HepG2 (cell line): ENCODE measurements at regions not wholly inside any gene's neighbourhood (a gene's known extent, or its start where the extent isn't known, plus 50 kb on each side); places are given as distances from the start of the nearest gene placed in this dataset.

Experiments used
- ATAC-seq: fragments of 200-7000 bp; cut with Tn5 transposase; 3 replicates; pipeline ENCODE4 v1.9.1; 2020; ENCODE audit warnings: mild to moderate bottlenecking, moderate library complexity
- BruUV-seq: library from RNA; stranded (reverse); fragments of 400-500 nt; replicated peaks from 2 replicates; lab custom pipeline; 2021; lab: Mats Ljungman, UMichigan
- CTCF ChIA-PET: fragments of 300-600 bp; formaldehyde crosslinking; extraction: SDS; loops from one replicate; lab custom pipeline; 2021; ENCODE audit warnings: low total read pairs, inconsistent platforms, low intra/inter-chr PET ratio; lab: Yijun Ruan, JAX
- POLR2A ChIA-PET: fragments of 350-600 bp; sonication (Branson Sonifier 250); formaldehyde crosslinking; loops from one replicate; lab custom pipeline; 2020; ENCODE audit warnings: antibody characterized with exemption, inconsistent platforms; lab: Yijun Ruan, JAX
- DNase-seq: peaks from one replicate; pipeline ENCODE4 v3.0.0-alpha.2; 2015; ENCODE audit warnings: low spot score
- FAIRE-seq: peaks from 3 replicates; lab custom pipeline; 2011; peaks lifted over from hg19 to GRCh38; lab: Jason Lieb, UNC
- H2AFZ ChIP-seq: one replicate; pipeline ENCODE4 v1.6.1; 2011; ENCODE audit warnings: low read length, inconsistent platforms
- H3K27ac ChIP-seq: fragments of 300-600 bp; 3 replicates; pipeline ENCODE4 v1.8.0; 2011; ENCODE audit warnings: mixed run types, mild to moderate bottlenecking, mixed read lengths, low read length, inconsistent platforms; ENCODE audit not compliant: insufficient read depth; ENCODE audit errors: extremely low read length
- H3K27me3 ChIP-seq, 2 experiments: fragments of 200-600 bp in 1 of 2; 2 replicates in 1 of 2; 3 replicates in 1 of 2; pipeline versions ENCODE4 v1.6.0 to v1.8.0; 2011; ENCODE audit warnings: low read length in 2 of 2, mild to moderate bottlenecking in 2 of 2, moderate library complexity in 2 of 2, inconsistent platforms in 1 of 2; ENCODE audit not compliant: insufficient read depth in 2 of 2, control insufficient read depth in 1 of 2
- H3K36me3 ChIP-seq, 2 experiments: fragments of 200-600 bp in 1 of 2; replicated peaks in 1 of 2; 2 replicates in 1 of 2; 3 replicates in 1 of 2; pipeline versions ENCODE4 v1.5.1 to v1.8.0; 2011; ENCODE audit warnings: low read length in 2 of 2, inconsistent platforms in 1 of 2; ENCODE audit not compliant: insufficient read depth in 2 of 2, control insufficient read depth in 1 of 2
- H3K4me1 ChIP-seq: 2 replicates; pipeline ENCODE4 v1.5.1; 2012; ENCODE audit warnings: low read length, inconsistent platforms; ENCODE audit not compliant: insufficient read depth
- H3K4me2 ChIP-seq: 2 replicates; pipeline ENCODE4 v1.6.0; 2011; ENCODE audit warnings: low read depth, low read length, inconsistent platforms
- H3K4me3 ChIP-seq, 3 experiments: fragments of 200-600 bp in 1 of 3; sonication (generic), shearing (Covaris generic) in 1 of 3; replicated peaks in 1 of 3; 2 replicates each; pipeline ENCODE4 v1.5.1; 2011 to 2016; ENCODE audit warnings: low read length in 3 of 3, inconsistent platforms in 2 of 3, low read depth in 2 of 3, mild to moderate bottlenecking in 2 of 3, control low read depth in 1 of 3, mixed read lengths in 1 of 3; ENCODE audit not compliant: insufficient read depth in 1 of 3
- H3K79me2 ChIP-seq: one replicate; pipeline ENCODE4 v1.6.1; 2011; ENCODE audit warnings: low read length, inconsistent platforms; ENCODE audit not compliant: insufficient read depth
- H3K9ac ChIP-seq: 2 replicates; pipeline ENCODE4 v1.6.0; 2011; ENCODE audit warnings: mild to moderate bottlenecking, low read depth, low read length, inconsistent platforms; ENCODE audit not compliant: insufficient read depth
- H3K9me3 ChIP-seq: 2 replicates; pipeline ENCODE4 v1.5.1; 2012; ENCODE audit warnings: mild to moderate bottlenecking, low read length
- H4K20me1 ChIP-seq: 2 replicates; pipeline ENCODE4 v1.6.0; 2011; ENCODE audit warnings: inconsistent platforms, mild to moderate bottlenecking, low read length, moderate library complexity; ENCODE audit not compliant: insufficient read depth
- ARID2 ChIP-seq: sonication (generic); formaldehyde crosslinking; IDR thresholded peaks from 2 replicates; pipeline ENCODE4 v1.8.1; 2022; ENCODE audit warnings: mild to moderate bottlenecking, missing genetic modification reagents, borderline replicate concordance
- ARID5B ChIP-seq: IDR thresholded peaks from 2 replicates; pipeline ENCODE4 v1.4.0; 2020; ENCODE audit warnings: mild to moderate bottlenecking, missing genetic modification reagents
- BATF2 ChIP-seq: sonication (generic); formaldehyde crosslinking; IDR thresholded peaks from 2 replicates; pipeline ENCODE4 v1.8.0; 2022; ENCODE audit warnings: mild to moderate bottlenecking, missing genetic modification reagents, moderate library complexity
- CBX2 ChIP-seq, 2 experiments: fragments of 200-600 bp in 1 of 2; sonication (generic); formaldehyde crosslinking in 1 of 2; IDR thresholded peaks; 2 replicates each; pipeline versions ENCODE4 v1.7.0 to v1.8.1; 2018 to 2022; ENCODE audit warnings: low read depth in 2 of 2, low read length in 1 of 2, mild to moderate bottlenecking in 1 of 2, missing genetic modification reagents in 1 of 2
- ETS1 ChIP-seq: sonication (generic); formaldehyde crosslinking; IDR thresholded peaks from 2 replicates; pipeline ENCODE4 v1.4.0; 2020; ENCODE audit warnings: missing genetic modification reagents
- MAFF ChIP-seq: IDR thresholded peaks from 2 replicates; pipeline ENCODE4 v1.6.1; 2011; ENCODE audit warnings: low read depth, low read length, improper control_type of control experiment
- MBD4 ChIP-seq: IDR thresholded peaks from 2 replicates; pipeline ENCODE4 v1.6.1; 2012; ENCODE audit warnings: low read length, inconsistent platforms, borderline replicate concordance
- NFE2L1 ChIP-seq: sonication (generic); formaldehyde crosslinking; IDR thresholded peaks from 2 replicates; pipeline ENCODE4 v1.4.0; 2020; ENCODE audit warnings: missing genetic modification reagents, mild to moderate bottlenecking, borderline replicate concordance
- SCMH1 ChIP-seq: sonication (generic); formaldehyde crosslinking; IDR thresholded peaks from 2 replicates; pipeline ENCODE4 v1.9.0; 2021; ENCODE audit warnings: missing genetic modification reagents, mild to moderate bottlenecking, borderline replicate concordance
- SRSF4 ChIP-seq: fragments of 200-400 bp; formaldehyde crosslinking; IDR thresholded peaks from one replicate; pipeline ENCODE4 v1.6.1; 2018; ENCODE audit warnings: mild to moderate bottlenecking, low read depth, low read length, moderate library complexity; ENCODE audit not compliant: poor library complexity, severe bottlenecking
- STAG1 ChIP-seq: sonication (generic); formaldehyde crosslinking; IDR thresholded peaks from 2 replicates; pipeline ENCODE4 v1.4.0; 2020; ENCODE audit warnings: missing genetic modification reagents
- TCF12 ChIP-seq, 2 experiments: fragments of 450-650 bp in 1 of 2; sonication (generic) in 1 of 2; formaldehyde crosslinking in 1 of 2; IDR thresholded peaks; 2 replicates each; pipeline versions ENCODE4 v1.6.1 to v1.8.0; 2017 to 2022; ENCODE audit warnings: antibody characterized with exemption in 1 of 2, mild to moderate bottlenecking in 1 of 2, missing genetic modification reagents in 1 of 2, moderate library complexity in 1 of 2
- ZNF256 ChIP-seq: sonication (generic); formaldehyde crosslinking; conservative IDR thresholded peaks from 2 replicates; pipeline ENCODE4 v1.4.0; 2020; ENCODE audit warnings: missing genetic modification reagents
- ZNF788 ChIP-seq: sonication (generic); formaldehyde crosslinking; IDR thresholded peaks from 2 replicates; pipeline ENCODE4 v1.5.0; 2020; ENCODE audit warnings: mild to moderate bottlenecking, missing genetic modification reagents, borderline replicate concordance
- ZNF839 ChIP-seq: sonication (generic); formaldehyde crosslinking; IDR thresholded peaks from 2 replicates; pipeline ENCODE4 v1.4.0; 2020; ENCODE audit warnings: missing genetic modification reagents, mild to moderate bottlenecking, borderline replicate concordance
- WGBS: methylation state at CpG from one replicate; pipeline ENCODE4 v1.1.6; 2017; ENCODE audit warnings: low lambda C conversion rate; 5-methylcytosine and 5-hydroxymethylcytosine counted together
- in situ Hi-C: cut with HindIII; loops from 2 replicates; pipeline ENCODE4 v1.10.0; 2017; ENCODE audit warnings: low pct_unique_long_range_greater_than_20kb; ENCODE audit not compliant: extremely low pct_ligation_motif_present
- intact Hi-C: fragments of 100-400 bp; cut with micrococcal nuclease; formaldehyde crosslinking; loops from one replicate; pipeline ENCODE4 v1.10.0; 2022; ENCODE audit not compliant: unreplicated experiment

- ChIA-PET POLR2A (no interaction called here), CTCF (interaction anchor here (1.4 kb wide), 1 partner anchor 18 kb away, joined by 3 read pairs; no protein-coding TSS in a partner anchor)
- TF ChIP-seq MAFF = no peak
- no peak for TF ChIP-seq ZNF256 (CRISPR knock-in tag)
- no peak for TF ChIP-seq SCMH1 (CRISPR knock-in tag)
- TF ChIP-seq BATF2 (CRISPR knock-in tag) = no peak
- no peak for TF ChIP-seq TCF12 (IDR thresholded peaks at IDR 0.05)
- no peak for TF ChIP-seq TCF12 (CRISPR knock-in tag; IDR thresholded peaks at IDR 0.05)
- no peak for TF ChIP-seq ZNF788 (CRISPR knock-in tag)
- no peak for TF ChIP-seq ETS1
- TF ChIP-seq STAG1 (CRISPR knock-in tag) = no peak
- TF ChIP-seq ARID5B = no peak
- no peak for TF ChIP-seq SRSF4
- no peak for TF ChIP-seq ZNF839
- no peak for TF ChIP-seq NFE2L1
- no peak for TF ChIP-seq ARID2 (CRISPR knock-in tag)
- TF ChIP-seq MBD4 = no peak
- no peak for TF ChIP-seq CBX2 (IDR thresholded peaks at IDR 0.05; ENCODE audit: low read depth, low read length)
- TF ChIP-seq CBX2 (CRISPR knock-in tag; IDR thresholded peaks at IDR 0.05; ENCODE audit: low read depth) = no peak
Measured at GRCh38 chr1:18574754-18575153, 55.9 kb upstream of the PAX7 start.

More at GRCh38 chr1:18574754-18575153, 55.9 kb upstream of the PAX7 start:
- no peaks in the 10 kb centered on the region for H3K4me1 ChIP-seq
- ATAC-seq (no peak), FAIRE-seq (no peak), DNase-seq (no peak)
- peaks cover 3 to 14% of the 10 kb centered on the region in 2 experiments; a peak in 2 of 5 replicates for H3K27me3 ChIP-seq
- intact Hi-C loops (no loop called here), in situ Hi-C loops (no loop called here)
- no TSS peak for BruUV-seq
- 24% methylated on average over 5 of the region's 5 CpGs for WGBS
- H3K9ac ChIP-seq = no peak overlapping the region
- no peaks in the 10 kb centered on the region for H3K79me2 ChIP-seq
- no peak overlapping the region for H3K4me2 ChIP-seq
- no peaks in the 10 kb centered on the region for H3K36me3 ChIP-seq
- no peaks in the 10 kb centered on the region for H3K9me3 ChIP-seq
- no peak overlapping the region for H3K4me3 ChIP-seq
- H3K27ac ChIP-seq = no peak overlapping the region
- no peaks in the 10 kb centered on the region for H4K20me1 ChIP-seq
- H2AFZ ChIP-seq = no peak overlapping the region
